ENCODE measurements at regions not wholly inside any gene's neighbourhood (a gene's known extent, or its start where the extent isn't known, plus 50 kb on each side); places are given as distances from the start of the nearest gene placed in this dataset.

DNA sequence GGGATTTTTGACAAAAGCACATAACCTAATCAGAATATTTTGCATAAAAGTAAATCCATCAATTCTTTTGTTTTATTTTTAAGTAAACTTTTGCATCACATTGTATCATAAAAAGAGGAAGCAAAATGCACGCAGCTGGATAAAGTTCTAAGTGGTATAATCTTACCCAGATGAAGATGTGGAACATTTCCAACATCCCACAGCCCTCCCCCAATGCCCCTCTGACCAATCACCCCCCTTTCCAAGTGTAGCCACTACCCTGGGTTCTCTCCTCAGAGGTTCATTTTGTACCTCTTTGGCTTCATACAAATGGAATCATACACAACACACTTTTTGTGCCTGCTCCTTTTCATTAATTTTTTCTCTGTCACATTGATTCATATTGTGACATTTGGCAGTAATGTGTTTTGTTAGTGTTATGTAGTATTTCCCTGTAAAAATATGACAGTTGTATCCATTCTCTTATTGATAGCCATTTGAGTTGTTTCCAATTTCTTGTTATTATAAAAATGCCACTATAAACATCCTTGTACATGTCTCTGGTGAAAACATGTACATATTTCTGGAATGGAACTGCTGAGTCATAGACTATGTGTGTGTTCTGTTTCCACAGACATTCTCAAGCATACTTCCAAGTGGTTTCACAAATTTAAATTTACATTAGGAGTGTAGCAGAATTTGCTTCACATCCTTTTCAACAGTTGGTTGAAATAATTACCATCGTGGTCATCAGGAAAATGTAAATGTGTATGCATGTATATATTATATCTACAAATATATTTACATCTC, 92.9 kb upstream of the SYNDIG1 start:
- DNase-seq: no peak

DNA sequence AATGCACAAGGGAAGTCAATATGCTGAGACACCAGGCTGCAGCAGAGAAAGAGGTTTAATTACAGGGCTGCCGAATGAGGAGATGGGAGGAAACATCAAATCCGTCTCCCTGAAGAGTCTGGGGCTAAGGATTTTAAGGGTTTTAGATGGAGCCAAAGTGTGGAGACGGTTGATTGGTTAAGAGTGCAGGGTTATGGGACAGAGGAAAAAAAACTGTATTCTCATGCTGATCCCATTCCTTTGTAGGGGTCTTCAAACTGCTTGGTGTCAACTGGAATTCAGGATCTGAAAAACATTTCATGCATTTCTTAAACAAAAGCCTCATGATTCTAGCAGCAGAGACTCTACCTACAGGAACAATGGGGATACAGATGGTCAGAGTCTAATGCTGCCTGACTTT, 96.1 kb upstream of the SYNDIG1 start:
- DNase-seq: no peak

DNA sequence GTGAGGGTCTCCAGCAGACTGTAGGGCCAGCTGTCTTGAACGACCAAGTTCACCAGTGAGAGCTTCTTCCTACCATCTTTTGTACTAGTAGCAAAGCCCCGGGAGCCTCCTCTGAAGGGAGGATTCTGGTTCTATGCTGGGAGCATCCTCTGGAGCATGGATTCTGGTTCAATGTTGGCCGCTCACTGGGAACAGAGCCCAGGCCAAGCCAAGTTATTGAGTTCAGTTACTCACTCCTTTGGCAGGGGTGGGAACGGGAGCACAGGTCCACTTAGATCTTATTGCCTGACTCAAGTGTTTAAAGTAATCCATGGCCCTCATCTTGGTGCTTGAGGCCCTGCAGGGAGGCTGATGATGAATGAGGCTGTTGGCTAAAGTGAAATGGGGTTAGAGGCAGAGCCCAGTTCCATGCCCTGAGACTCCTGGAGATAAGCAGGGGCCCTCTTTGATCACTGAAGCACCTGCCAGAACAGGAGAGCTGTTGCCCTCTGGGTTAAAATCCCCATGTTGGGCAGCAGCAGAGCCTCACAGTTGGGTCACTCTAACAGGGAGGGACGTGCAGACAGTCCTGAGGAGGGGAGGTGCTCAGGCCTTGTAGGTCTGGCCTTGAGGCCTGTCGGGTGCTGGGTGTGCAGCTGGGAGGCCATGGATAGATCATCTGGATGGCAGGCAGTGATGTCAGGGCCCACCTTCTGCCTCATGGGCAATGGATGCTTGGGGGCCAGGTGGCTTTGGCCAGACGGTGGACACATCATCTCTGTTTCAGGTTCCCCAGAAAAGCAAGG, 98.3 kb upstream of the SYNDIG1 start:
- DNase-seq: no peak

- no peak for DNase-seq
Observed at GRCh38 chr20:24370249-24370648, 99.2 kb upstream of the SYNDIG1 start.

DNA sequence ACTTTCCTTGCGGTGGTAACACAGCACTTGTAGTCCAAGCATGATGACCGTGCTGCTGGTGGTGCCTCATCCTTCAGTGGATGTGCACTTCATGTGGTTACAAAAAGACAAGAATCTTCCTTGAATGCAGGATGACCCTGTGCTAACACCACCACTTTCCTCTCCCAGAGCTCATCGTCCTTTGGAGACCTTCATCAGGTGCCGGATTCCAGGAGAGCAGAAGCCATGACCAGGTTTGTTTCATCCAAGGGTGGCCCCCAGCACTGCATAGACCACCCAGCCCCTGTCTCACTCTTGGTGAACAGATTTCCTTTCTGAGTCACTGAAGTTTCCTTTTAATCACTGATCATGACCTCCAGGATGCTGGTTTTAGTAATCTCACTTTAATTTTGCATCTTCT, 101.2 kb upstream of the SYNDIG1 start:
- DNase-seq: no peak

DNA sequence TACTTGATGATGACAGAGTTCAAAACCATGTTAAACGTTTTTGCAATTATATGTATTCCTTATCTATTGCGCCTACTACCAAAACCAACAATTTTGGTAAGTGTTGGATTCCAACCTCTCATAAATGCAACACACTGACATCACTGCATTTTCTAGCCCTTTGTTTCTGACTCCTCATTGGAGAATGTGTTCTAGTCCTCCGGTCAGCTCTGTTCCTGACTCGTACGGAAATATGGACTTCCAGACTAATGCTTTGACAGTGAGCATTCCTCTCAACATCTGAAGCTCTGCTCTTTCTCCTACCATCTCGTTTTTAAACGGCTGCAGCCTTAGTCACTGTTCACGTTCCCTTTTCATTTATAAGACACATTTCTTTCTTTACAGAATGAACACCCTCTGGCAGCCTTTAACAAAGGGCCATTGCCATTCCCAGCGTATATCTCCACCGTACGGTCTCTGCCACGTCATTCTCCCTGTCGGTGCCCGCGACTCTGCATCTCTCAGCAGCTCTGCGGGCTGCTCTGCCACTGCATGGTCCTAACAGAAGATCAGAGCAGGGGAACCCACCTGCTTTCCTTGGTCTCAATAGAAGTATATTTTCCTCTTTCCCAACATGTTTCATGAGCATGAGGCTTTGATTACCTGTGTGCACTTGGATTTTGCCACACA, 103.0 kb upstream of the SYNDIG1 start:
- no peak for DNase-seq

DNA sequence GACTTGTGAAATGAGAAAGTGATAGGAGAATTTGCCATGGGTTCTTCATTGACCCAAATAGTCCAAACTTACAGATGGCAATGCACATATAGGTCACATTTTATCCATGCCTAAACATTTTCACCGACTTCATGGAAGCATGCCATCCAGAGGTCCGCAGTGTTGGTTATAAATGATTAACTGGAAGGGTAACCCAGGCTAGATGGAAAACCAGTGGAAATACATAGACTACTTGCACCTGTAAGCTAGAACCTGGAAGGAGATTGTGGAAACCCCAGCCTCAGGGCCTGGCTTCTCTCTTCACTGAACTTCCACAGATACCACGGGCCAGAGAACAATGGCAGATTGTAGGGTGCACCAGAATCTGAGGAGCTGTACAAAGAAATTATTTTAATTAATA, 103.8 kb upstream of the SYNDIG1 start:
- DNase-seq: no peak

GRCh38 chr20:24364482-24364881, 104.9 kb upstream of the SYNDIG1 start:
- no peak for DNase-seq

DNA sequence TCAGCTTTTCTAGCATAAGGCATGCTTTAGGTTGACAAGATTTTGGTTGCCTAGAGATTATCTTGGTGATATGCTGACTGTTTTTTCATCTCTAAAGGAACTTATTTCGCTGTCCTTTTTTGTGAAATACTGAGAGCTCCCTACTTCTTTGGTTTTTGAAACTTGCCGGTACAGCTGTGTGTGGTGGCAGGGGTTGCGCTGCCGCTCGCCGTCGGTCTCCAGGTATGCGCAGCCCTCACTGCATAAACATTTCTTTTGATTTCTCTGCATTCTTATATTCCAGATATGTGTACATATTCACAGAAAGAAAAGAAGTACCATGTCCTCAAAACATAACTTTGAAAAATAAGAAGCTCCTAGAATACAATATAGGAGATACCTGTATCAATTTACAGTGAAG, 106.4 kb upstream of the SYNDIG1 start:
- DNase-seq: no peak

DNA sequence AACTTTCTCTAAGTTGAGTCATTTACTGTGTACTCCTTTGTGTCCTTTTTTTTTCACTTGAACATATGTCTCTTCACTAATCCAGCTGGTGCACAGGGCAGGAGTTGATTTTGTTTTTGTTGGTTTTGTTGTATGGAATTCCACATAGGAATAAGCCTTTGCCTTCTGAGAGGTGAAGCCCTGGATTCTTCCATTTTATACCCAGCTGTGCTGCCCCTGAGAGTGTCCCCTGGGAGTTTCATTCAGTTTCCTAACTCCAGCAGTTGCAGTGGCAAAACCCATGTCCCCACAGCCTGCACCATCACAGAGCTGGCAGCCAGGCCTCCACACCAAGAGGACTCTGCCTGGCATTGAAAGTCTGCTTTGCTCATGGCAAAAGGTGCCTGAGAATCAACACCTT, 107.3 kb upstream of the SYNDIG1 start:
- DNase-seq: no peak

DNA sequence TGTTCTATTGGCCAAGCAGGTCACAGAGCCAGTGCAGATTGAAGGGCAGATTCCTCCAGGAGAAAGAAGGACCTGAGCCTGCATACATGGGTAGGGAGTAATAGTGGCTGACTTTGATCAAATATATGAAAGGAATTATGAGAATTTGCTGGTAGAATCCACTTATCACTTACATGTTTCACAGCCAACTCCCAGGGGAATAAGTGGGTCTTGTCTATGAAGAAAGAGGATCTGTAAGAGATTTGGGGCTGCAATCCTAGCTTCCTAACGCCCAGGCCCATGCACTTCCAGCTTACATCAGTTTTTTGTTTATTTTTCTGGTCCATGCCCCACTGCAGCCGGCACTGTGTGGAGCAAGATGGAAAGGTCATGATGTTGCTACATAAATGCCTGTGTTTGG, 107.9 kb upstream of the SYNDIG1 start:
- no peak for DNase-seq

- DNase-seq: no peak
Observed at GRCh38 chr20:24360531-24360930, 108.9 kb upstream of the SYNDIG1 start.

DNA sequence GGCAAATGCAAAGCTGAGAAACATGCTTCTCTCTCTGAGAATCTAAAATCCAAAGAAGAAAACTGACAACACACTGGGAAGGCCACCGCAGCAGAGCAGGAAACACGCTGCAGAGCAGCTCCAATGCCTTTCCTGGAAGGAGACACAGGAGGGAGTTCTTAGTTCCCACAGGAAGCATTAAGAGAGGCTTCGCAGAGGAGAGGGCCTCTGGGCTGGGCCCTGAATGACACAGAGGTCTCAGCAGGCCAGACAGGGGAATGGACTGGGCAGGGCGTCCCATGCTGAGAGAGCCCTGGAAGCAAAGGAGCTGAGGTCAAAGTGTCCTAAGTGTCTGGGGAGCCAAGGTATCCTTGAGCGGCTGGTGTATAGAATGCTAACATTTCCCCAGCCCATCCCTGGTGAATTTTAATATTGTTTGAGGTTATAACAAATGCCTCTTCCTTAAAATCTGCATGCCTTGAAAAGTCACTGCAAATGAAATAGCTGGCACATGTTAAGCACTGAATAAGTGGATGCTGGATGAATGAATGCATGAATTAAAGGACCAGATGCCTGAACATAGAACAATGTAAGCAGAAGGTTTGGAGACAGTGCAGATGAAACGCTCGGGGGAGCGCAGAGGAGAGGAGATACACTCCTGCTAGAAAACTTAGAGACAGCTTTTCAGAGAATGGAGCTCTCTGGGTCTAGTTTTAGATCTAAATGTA, 110.0 kb upstream of the SYNDIG1 start:
- DNase-seq: no peak

DNA sequence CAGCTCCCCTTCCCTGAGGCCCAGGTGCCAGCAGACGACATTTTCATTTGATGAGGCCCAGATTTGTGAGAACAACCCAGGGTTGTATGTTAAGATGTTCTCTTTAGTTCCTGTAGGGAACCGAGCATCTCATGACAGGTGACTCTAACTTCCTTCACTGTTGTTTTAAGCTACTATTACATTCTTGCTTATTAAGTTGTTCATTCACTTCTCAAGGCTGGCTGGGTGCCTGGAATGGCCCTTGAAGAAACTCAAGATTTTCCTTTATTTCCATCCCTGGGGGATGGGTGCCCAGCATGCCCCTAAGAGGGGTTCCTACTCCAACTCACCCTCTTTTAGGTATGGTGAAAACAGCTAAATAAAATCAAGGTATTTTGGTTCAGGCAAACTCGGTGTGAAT, 111.5 kb upstream of the SYNDIG1 start:
- DNase-seq: no peak

DNA sequence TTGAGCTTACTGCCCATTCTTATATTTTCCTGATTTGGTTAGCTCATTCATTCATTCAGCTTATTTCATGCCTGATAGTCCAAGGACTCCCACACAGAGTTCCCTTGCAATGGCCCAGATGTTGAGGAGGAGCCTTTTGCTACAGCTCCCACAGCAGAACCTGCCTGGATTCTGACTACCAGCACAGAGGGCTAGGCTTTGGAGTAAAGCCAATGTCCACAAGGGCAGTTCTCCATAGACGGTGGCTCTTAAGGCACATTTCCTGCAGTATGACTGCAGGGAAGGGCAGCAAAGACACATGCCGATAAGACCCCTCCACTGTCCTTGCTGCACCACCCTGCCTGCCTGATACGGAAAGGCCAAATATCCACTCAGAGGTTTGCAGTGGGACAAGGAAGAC, 112.3 kb upstream of the SYNDIG1 start:
- no peak for DNase-seq

DNA sequence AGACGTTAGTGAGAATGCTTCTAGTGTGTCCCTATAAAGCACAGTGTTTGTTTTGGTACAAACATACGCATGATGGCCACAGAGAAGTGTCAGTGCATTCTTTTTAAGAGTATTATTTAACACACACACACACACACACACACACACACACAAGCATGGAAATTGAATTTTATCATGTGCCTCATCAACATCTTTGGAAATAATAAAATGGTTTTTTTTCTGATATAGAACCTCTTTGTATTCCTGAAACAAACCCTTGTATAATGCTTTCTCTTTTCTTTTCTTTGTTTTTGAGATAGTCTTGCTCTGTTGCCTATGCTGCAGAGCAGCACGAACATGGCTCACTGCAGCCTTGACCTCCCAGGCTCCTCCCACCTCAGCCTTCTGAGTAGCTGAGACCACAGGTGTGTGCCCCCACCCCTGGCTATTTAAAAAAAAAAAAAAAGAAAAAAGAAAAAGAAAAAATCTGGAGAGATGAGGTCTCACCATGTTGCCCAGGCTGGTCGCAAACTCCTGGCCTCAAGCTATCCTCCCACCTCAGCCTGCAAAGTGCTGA, 116.2 kb upstream of the SYNDIG1 start:
- no peak for DNase-seq

DNA sequence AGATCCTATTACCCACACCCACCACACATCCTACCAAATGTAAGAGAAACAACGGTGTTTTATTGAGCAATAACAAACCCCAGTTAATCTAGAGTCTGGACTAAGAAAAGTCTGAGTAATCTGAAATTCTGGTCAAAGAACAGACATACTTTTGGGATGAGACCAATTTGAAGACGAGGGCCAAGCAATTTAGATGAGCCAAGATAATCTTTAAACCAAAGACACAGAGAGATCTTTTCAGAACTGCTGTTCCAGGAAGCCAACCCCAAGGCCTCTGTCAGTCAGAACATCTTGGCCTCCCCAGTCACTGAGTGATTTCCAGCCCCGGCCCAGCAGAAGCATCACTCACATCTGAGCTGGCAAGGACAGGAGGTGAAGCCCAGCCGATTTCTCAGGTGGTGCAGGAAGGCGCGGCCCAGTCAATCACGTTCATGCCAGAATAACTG, 118.5 kb upstream of the SYNDIG1 start:
- DNase-seq: no peak

DNA sequence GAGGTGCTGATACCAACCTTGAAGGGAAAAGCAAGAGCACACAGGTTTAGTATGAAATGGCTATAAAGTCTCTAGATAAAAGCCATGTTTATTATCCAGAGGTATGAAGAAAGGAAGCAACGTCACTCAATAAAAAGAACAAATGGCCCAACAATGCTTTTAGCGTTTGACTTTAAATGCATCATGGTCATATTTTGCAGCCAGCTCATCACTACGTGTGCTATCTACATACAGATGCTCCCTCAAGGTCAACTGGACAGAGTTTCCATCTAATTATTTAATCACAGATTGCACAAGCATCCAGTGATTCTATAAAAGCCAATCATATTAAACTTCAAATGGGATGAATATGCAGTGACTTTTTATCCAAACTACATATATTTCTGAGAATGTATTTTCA, 127.6 kb upstream of the SYNDIG1 start:
- no peak for DNase-seq

DNA sequence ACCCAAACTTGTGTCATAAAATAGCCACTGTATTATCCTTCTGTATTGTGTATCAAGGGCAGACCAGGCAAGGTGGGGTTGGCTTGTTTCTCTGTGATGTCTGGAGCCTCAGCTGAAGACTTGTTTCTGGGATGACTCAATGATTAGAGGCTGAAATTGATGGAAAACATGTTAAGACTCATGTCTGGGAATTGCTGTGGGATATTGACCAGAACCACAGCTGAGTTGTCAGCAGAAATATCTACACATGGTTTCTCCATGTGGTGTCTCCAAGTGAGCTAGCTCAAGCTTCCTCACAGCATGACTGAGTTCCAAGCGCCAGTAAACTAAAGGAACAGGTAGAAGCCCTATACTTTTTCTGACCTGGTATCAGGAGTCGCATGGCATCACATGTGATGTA, 128.5 kb upstream of the SYNDIG1 start:
- no peak for DNase-seq

GRCh38 chr20:24339210-24339641, 130.2 kb upstream of the SYNDIG1 start:
- no peak for DNase-seq

DNA sequence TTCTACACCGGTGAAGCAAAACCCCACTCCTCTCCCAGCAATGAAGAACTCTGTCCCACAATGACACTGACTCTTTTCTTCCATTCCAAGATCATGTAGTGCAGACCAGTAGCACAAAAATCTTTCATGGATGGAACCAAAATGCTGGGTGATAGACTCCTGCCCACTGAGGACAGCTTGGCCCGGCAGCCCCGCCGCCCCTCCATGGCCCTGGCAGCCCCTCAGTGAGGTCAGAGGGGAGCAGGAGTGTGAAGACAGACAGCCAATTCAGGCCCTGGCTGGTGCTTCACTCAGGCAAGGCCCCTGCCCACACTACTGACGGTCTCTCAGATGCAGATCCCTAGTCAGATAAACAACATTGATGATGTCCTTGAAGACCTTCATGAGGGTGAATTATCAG, 131.9 kb upstream of the SYNDIG1 start:
- DNase-seq: no peak

DNA sequence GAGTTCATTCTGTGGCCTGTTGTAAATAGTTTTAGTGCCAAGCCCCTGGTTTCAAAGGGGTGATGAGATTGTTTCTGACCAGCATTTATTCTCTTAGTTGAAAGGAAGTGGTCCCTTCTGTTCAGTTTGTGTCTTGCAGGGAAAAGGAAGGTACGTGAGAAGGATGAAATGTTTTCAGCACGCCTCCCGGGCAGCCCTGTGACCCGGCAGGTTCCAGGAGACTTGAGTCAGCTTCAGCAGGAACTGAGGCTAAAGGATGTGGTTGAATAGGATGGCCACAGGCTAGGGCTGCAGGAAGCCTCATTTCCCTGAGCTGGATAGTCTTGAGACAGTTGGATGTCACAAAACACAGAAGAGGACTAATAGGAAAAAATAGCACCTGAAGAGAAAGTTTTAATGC, 132.4 kb upstream of the SYNDIG1 start:
- DNase-seq: no peak

GRCh38 chr20:24334830-24335229, 134.6 kb upstream of the SYNDIG1 start:
- DNase-seq: no peak

Data from central memory CD4-positive, alpha-beta T cell (primary cell).